ENCODE measurements at regions not wholly inside any gene's neighbourhood (a gene's known extent, or its start where the extent isn't known, plus 50 kb on each side); places are given as distances from the start of the nearest gene placed in this dataset.

DNA sequence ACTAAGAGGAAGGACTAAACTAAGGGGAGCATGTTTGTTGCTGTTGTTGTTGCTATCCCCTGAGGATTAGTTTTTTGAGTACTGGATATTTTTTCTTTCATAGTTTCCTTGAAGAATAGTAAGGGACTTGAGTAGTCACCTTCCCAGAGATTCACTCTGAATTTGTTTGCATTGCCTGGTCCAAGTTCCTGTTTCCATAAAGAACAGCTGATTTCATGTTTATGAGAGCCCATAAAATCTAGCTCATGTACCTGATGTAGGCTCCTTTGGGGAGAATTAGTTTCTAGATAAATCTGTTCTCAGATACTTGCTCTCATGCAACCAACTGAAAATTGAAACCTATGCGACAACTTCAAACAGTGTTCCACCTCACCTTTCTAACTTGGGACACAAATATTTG is 464.4 kb upstream of the MBL2 start:
- TF ChIP-seq, protein P1, sequence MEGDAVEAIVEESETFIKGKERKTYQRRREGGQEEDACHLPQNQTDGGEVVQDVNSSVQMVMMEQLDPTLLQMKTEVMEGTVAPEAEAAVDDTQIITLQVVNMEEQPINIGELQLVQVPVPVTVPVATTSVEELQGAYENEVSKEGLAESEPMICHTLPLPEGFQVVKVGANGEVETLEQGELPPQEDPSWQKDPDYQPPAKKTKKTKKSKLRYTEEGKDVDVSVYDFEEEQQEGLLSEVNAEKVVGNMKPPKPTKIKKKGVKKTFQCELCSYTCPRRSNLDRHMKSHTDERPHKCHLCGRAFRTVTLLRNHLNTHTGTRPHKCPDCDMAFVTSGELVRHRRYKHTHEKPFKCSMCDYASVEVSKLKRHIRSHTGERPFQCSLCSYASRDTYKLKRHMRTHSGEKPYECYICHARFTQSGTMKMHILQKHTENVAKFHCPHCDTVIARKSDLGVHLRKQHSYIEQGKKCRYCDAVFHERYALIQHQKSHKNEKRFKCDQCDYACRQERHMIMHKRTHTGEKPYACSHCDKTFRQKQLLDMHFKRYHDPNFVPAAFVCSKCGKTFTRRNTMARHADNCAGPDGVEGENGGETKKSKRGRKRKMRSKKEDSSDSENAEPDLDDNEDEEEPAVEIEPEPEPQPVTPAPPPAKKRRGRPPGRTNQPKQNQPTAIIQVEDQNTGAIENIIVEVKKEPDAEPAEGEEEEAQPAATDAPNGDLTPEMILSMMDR (conservative IDR thresholded peaks at IDR 0.05 in 1 of 2, IDR thresholded peaks at IDR 0.05 in 1 of 2; ENCODE audit: extremely low read depth in 1 of 2, insufficient read depth in 1 of 2, low read depth in 1 of 2, low read length in 2 of 2): no peak
- no peak for TF ChIP-seq EZH2 (IDR thresholded peaks at IDR 0.05; ENCODE audit: borderline replicate concordance, low read length)
